ENCODE measurements at regions not wholly inside any gene's neighbourhood (a gene's known extent, or its start where the extent isn't known, plus 50 kb on each side); places are given as distances from the start of the nearest gene placed in this dataset.
A peak's percentile ranks its signal among the peaks of the same experiment; 100 is the strongest.

DNA sequence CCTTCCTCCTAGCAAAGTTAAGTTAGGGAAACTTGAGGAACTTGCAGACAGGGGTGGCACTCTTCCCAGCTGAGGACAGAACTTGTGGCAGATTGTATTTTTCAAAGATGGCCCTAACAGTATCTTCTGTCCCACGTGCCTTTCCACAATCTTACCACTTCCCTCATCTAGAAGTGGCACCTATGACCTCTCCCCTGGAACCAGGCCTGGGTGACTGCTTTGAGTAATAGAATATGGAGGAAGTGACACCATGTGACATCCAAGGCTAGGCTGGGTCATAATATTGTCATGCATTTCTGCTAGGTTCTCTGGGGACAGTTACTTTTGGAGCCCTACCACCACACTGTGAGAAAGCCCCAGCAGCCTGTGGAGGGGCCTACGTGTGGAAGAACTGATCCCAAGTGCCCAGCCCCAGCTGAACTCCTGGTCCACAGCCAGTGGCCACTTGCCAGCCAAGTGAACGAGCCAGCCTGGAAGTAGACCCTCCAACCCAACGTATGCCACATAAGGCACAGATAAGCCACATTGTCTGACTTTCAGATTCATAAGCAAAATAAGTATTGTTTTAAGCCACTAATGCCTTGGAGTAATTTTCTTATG lies 193.7 kb downstream of the PTPN20 start:
- no peaks in the 10 kb centered on the region for H3K9me3 ChIP-seq
- no peaks in the 10 kb centered on the region for H3K36me3 ChIP-seq
- H3K4me1 ChIP-seq, result peaks cover 0 to 14% of the 10 kb centered on the region in 2 donors
- intact Hi-C loops (cut with DNase I), result no loop called here
- peak in 1 of 2 donors; percentile 60 for DNase-seq (ENCODE audit: low spot score in 2 of 2)
- TF ChIP-seq, protein P1, sequence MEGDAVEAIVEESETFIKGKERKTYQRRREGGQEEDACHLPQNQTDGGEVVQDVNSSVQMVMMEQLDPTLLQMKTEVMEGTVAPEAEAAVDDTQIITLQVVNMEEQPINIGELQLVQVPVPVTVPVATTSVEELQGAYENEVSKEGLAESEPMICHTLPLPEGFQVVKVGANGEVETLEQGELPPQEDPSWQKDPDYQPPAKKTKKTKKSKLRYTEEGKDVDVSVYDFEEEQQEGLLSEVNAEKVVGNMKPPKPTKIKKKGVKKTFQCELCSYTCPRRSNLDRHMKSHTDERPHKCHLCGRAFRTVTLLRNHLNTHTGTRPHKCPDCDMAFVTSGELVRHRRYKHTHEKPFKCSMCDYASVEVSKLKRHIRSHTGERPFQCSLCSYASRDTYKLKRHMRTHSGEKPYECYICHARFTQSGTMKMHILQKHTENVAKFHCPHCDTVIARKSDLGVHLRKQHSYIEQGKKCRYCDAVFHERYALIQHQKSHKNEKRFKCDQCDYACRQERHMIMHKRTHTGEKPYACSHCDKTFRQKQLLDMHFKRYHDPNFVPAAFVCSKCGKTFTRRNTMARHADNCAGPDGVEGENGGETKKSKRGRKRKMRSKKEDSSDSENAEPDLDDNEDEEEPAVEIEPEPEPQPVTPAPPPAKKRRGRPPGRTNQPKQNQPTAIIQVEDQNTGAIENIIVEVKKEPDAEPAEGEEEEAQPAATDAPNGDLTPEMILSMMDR (IDR thresholded peaks at IDR 0.05), result no peak
- H3K27me3 ChIP-seq, result no peaks in the 10 kb centered on the region
- H3K27ac ChIP-seq, result peak overlapping the region; percentile 45 to 70
- no peak overlapping the region for H3K4me3 ChIP-seq

DNA sequence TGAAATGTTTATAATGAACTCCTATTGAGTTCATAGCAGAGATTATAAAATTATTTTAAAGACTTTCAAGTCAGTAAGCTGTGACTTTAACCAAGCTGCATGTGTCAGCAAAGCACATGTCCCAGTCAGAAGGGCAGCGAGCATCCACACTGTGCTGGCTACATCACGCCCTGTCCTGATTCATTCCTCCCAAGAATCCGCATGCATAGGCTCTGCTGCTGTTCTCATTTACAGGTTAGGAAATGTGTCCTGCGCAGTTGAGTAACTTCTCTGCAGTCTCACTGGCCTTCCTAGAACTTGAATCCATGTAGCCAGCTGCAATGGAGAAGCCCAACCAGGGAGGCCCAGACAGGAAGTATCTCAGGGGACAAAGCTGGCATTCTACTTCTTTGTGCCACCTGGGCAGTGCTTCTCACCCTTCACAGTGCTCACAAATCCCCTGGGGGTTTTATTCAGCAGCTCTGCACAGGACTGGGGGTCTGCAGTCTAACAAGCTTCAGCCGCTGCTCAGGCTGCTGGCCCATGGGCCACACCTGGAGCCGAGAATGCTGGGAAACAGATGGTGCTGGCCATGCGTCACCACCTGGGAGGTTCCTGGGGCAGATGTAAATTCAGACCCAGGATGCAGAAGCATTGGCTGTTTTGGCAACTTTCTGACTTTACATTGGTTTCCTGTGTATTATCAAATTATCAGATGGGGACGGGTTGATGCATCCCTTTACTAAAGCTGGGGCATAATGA lies 192.8 kb upstream of the GDF10 start:
- H3K4me3 ChIP-seq, result no peak overlapping the region
- H3K27ac ChIP-seq, result no peak overlapping the region
- no peaks in the 10 kb centered on the region for H3K36me3 ChIP-seq
- no peaks in the 10 kb centered on the region for H3K9me3 ChIP-seq
- DNase-seq (ENCODE audit: low spot score in 2 of 2), result no peak
- intact Hi-C loops (cut with DNase I), result no loop called here
- H3K4me1 ChIP-seq, result peaks cover 0 to 18% of the 10 kb centered on the region in 2 donors
- H3K27me3 ChIP-seq, result no peaks in the 10 kb centered on the region
- TF ChIP-seq, protein P1 (IDR thresholded peaks at IDR 0.05), result no peak

DNA sequence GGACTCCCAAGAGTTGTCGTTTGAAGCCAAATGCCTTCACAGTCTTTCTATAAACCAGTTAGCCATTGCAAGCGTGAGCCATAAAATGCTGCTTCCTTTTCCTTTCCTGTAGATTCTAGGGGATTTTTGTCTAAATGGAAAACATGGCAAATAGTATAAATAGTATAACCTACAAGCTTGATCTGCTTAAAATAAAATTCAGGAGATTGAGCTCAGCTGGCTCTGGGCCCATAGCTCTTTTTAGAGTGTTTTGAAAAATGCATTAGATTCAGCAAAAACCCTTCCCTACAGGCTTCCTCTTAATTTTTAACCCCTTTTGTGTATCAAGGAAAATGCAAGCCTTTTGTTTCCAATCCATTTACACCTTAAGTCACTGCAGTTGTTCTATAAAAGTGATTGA lies 190.1 kb upstream of the GDF10 start:
- intact Hi-C loops (cut with DNase I), result no loop called here
- peak overlapping the region in 1 of 2 donors; percentile 31 for H3K27ac ChIP-seq
- peaks cover 0 to 16% of the 10 kb centered on the region in 2 donors for H3K4me1 ChIP-seq
- TF ChIP-seq, protein P1 (IDR thresholded peaks at IDR 0.05), result no peak
- no peaks in the 10 kb centered on the region for H3K9me3 ChIP-seq
- H3K4me3 ChIP-seq, result no peak overlapping the region
- no peaks in the 10 kb centered on the region for H3K27me3 ChIP-seq
- DNase-seq (ENCODE audit: low spot score in 2 of 2), result no peak
- H3K36me3 ChIP-seq, result no peaks in the 10 kb centered on the region

DNA sequence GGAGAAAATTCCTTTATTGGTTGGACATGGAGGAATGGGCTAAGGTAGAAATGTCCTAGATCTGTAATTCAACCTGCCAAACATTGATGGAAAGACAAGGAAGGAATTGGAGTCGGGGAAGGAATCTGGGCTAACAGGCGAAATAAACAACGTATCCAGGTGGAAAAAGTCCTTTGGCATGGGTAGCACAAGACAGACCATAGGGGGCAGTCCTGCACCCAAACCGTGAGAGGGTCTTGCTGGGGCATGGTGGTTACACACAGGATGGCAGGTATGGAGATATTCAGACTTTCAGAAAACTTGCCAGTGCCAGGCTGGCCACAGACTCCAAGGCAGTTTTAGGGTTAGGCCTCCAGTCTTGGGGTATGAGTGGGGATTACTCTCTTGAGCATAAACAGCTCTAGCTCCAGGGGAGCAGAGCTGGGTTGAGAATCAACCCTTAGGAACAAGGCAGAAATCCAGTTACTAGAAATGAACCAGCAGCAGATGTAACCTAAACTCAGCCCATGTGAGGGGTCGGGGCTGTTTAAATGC lies 188.6 kb upstream of the GDF10 start:
- Histone ChIP-seq H3K36me3 (no peaks in the 10 kb centered on the region), H3K27ac (no peak overlapping the region), H3K4me1 (peaks cover 0 to 11% of the 10 kb centered on the region in 2 donors), H3K4me3 (no peak overlapping the region), H3K27me3 (no peaks in the 10 kb centered on the region), H3K9me3 (no peaks in the 10 kb centered on the region)
- intact Hi-C loops (cut with DNase I), result no loop called here
- no peak for DNase-seq (ENCODE audit: low spot score in 2 of 2)
- TF ChIP-seq, protein P1 (IDR thresholded peaks at IDR 0.05), result no peak

DNA sequence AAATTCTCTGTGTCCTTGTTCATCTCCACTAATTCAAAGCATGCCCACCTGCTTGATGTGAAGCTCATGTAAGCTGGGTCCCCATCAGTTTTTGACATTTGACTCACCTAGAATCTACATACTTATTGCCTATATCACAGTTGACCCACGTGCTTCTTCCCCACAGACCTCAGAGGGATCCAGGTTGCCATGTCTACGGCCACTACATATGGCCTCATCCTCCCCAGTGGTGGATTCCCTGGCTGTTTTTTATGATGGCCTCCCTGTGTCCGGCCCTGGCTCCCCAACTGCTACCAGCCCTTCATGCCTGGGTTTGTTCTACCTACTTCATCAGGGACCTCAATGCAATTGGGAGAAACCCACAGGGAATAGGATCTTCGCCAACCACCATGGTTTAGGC lies 187.4 kb upstream of the GDF10 start:
- intact Hi-C loops (cut with DNase I), result no loop called here
- no peaks in the 10 kb centered on the region for H3K27me3 ChIP-seq
- no peaks in the 10 kb centered on the region for H3K36me3 ChIP-seq
- no peak overlapping the region for H3K4me3 ChIP-seq
- H3K4me1 ChIP-seq, result peaks cover 0 to 11% of the 10 kb centered on the region in 2 donors
- DNase-seq (ENCODE audit: low spot score in 2 of 2), result no peak
- H3K27ac ChIP-seq, result no peak overlapping the region
- H3K9me3 ChIP-seq, result no peaks in the 10 kb centered on the region
- TF ChIP-seq, protein P1 (IDR thresholded peaks at IDR 0.05), result no peak
